ENCODE measurements at regions not wholly inside any gene's neighbourhood (a gene's known extent, or its start where the extent isn't known, plus 50 kb on each side); places are given as distances from the start of the nearest gene placed in this dataset.

GRCh38 chr2:3009483-3009882, 368.1 kb downstream of the EIPR1 start:
- no peaks in the 10 kb centered on the region for H3K4me1 ChIP-seq (ENCODE audit: control insufficient read depth, insufficient read depth, low read length)
- dilution Hi-C loops (cut with HindIII; ENCODE audit: low sequenced_read_pairs, unreplicated experiment), result no loop called here
- no TSS peak for BruUV-seq (replicated peaks)
- no peak overlapping the region for H3K9ac ChIP-seq (ENCODE audit: low read depth, low read length)
- no peaks in the 10 kb centered on the region for H4K20me1 ChIP-seq (ENCODE audit: insufficient read depth, low read length)
- ATAC-seq (ENCODE audit: low read depth) (no peak), DNase-seq (no peak)
- H3K79me1 ChIP-seq (ENCODE audit: low read depth in 1 of 2, low read length in 2 of 2), result no peaks in the 10 kb centered on the region
- no peak overlapping the region for H2BK120ac ChIP-seq (ENCODE audit: low read depth, low read length)
- ChIA-PET CTCF (no interaction called here), POLR2A (ENCODE audit: unreplicated experiment) (no interaction called here)
- no peaks in the 10 kb centered on the region for H3K27me3 ChIP-seq (ENCODE audit: control insufficient read depth, insufficient read depth, low read length)
- H3K14ac ChIP-seq (replicated peaks; ENCODE audit: low read depth, low read length), result no peak overlapping the region
- no peak overlapping the region for H3K4me3 ChIP-seq (ENCODE audit: insufficient read depth, low read depth, low read length)
- no peak overlapping the region for H2AK5ac ChIP-seq (ENCODE audit: low read depth, low read length)
- no peak overlapping the region for H3K23ac ChIP-seq (ENCODE audit: low read depth, low read length)
- H3K18ac ChIP-seq (ENCODE audit: low read depth, low read length), result no peak overlapping the region
- H2BK20ac ChIP-seq (ENCODE audit: low read depth, low read length), result no peak overlapping the region
- 46% methylated on average over 3 of the region's 7 CpGs; no CpG with 5 or more reads in 1 of the 2 experiments for WGBS, 2 experiments (ENCODE audit: extremely low coverage in 2 of 2, insufficient read length in 1 of 2)
- H4K8ac ChIP-seq (ENCODE audit: low read depth in 2 of 2, low read length in 2 of 2), result no peak overlapping the region
- no peaks in the 10 kb centered on the region for H3K9me1 ChIP-seq (ENCODE audit: insufficient read depth, low read length)
- peak overlapping the region; percentile 23; the same call in 1 of the 2 replicates for H3K56ac ChIP-seq (ENCODE audit: extremely low read depth, insufficient read depth, low read length)
- no peak overlapping the region for H3K4me2 ChIP-seq (ENCODE audit: low read depth, low read length)
- no peak overlapping the region for H2AK9ac ChIP-seq (replicated peaks; ENCODE audit: low read depth, low read length, poor library complexity)
- intact Hi-C loops (cut with micrococcal nuclease), result no loop called here
- no peak overlapping the region for H3K4ac ChIP-seq (ENCODE audit: low read depth, low read length)
- no peak overlapping the region for H3K27ac ChIP-seq (ENCODE audit: insufficient read depth, low read length)
- TF ChIP-seq POLR2A (IDR thresholded peaks at IDR 0.05; ENCODE audit: low read depth, low read length) (no peak), ELK1 (IDR thresholded peaks at IDR 0.05; ENCODE audit: borderline replicate concordance, low read depth, low read length) (no peak), FOS (IDR thresholded peaks at IDR 0.05; ENCODE audit: low read depth, low read length) (no peak), MXI1 (IDR thresholded peaks at IDR 0.05; ENCODE audit: borderline replicate concordance, low read depth, low read length) (no peak), RCOR1 (IDR thresholded peaks at IDR 0.05; ENCODE audit: insufficient replicate concordance, low read length) (no peak), MAZ (IDR thresholded peaks at IDR 0.05; ENCODE audit: borderline replicate concordance, low read depth, low read length) (no peak), SMC3 (IDR thresholded peaks at IDR 0.05; ENCODE audit: low read depth, low read length) (no peak), BHLHE40 (IDR thresholded peaks at IDR 0.05; ENCODE audit: low read depth, low read length) (no peak), RFX5 (IDR thresholded peaks at IDR 0.05; ENCODE audit: low read depth, low read length) (no peak), CEBPB (IDR thresholded peaks at IDR 0.05; ENCODE audit: low read depth, low read length) (no peak), USF2 (IDR thresholded peaks at IDR 0.05; ENCODE audit: low read depth, low read length) (no peak), NFE2L2 (IDR thresholded peaks at IDR 0.05; ENCODE audit: low read depth, low read length) (no peak), RAD21 (IDR thresholded peaks at IDR 0.05; ENCODE audit: low read length) (no peak), MAFK (IDR thresholded peaks at IDR 0.05; ENCODE audit: low read depth, low read length) (no peak), CTCF (conservative IDR thresholded peaks at IDR 0.05; ENCODE audit: low read depth, low read length) (no peak), CHD1 (IDR thresholded peaks at IDR 0.05; ENCODE audit: low read depth, low read length) (no peak)
- no peaks in the 10 kb centered on the region for H3K36me3 ChIP-seq (ENCODE audit: control insufficient read depth, insufficient read depth, low read length)
- H3K9me3 ChIP-seq (ENCODE audit: control insufficient read depth, insufficient read depth, low read length), result peaks cover 32% of the 10 kb centered on the region
- H2BK15ac ChIP-seq (ENCODE audit: low read depth, low read length), result no peak overlapping the region
- in situ Hi-C loops (cut with MboI; ENCODE audit: low sequenced_read_pairs), result no loop called here
- H2AFZ ChIP-seq (replicated peaks; ENCODE audit: low read length, poor library complexity), result no peak overlapping the region
- H2BK5ac ChIP-seq (ENCODE audit: low read depth, low read length, poor library complexity, severe bottlenecking), result no peak overlapping the region
- no peak overlapping the region for H4K5ac ChIP-seq (ENCODE audit: low read depth, low read length)
- H4K91ac ChIP-seq (ENCODE audit: insufficient read depth, low read depth, low read length), result no peak overlapping the region
